H9 (cell line): ENCODE measurements at regions not wholly inside any gene's neighbourhood (a gene's known extent, or its start where the extent isn't known, plus 50 kb on each side); places are given as distances from the start of the nearest gene placed in this dataset.

Experiments
- DNase-seq: peaks from one replicate; pipeline ENCODE4 v3.0.0-alpha.2; 2017
- H2AFZ ChIP-seq: one replicate; pipeline ENCODE4 v1.6.1; 2013; ENCODE audit warnings: mild to moderate bottlenecking, low read length, control low read depth, moderate library complexity
- H2AK5ac ChIP-seq: 2 replicates; pipeline ENCODE4 v1.6.1; 2013; ENCODE audit warnings: low read length, control low read depth, mixed read lengths; ENCODE audit not compliant: insufficient read length
- H2BK120ac ChIP-seq: one replicate; pipeline ENCODE4 v1.6.1; 2013; ENCODE audit warnings: low read depth, mild to moderate bottlenecking, low read length, control low read depth, inconsistent platforms; ENCODE audit not compliant: poor library complexity, severe bottlenecking
- H2BK12ac ChIP-seq: 2 replicates; pipeline ENCODE4 v1.6.1; 2013; ENCODE audit warnings: low read length, control low read depth, mixed read lengths, low read depth; ENCODE audit not compliant: insufficient read length
- H2BK15ac ChIP-seq: 2 replicates; pipeline ENCODE4 v1.6.1; 2013; ENCODE audit warnings: low read depth, low read length, control low read depth
- H2BK20ac ChIP-seq: one replicate; pipeline ENCODE4 v1.6.1; 2013; ENCODE audit warnings: low read depth, mild to moderate bottlenecking, low read length, control low read depth, inconsistent platforms; ENCODE audit not compliant: poor library complexity, severe bottlenecking
- H2BK5ac ChIP-seq: 2 replicates; pipeline ENCODE4 v1.6.1; 2013; ENCODE audit warnings: low read length, control low read depth, mixed read lengths; ENCODE audit not compliant: insufficient read length
- H3K14ac ChIP-seq: 2 replicates; pipeline ENCODE4 v1.6.1; 2013; ENCODE audit warnings: low read length, control low read depth; ENCODE audit not compliant: insufficient read depth
- H3K18ac ChIP-seq: 2 replicates; pipeline ENCODE4 v1.6.1; 2013; ENCODE audit warnings: low read depth, mild to moderate bottlenecking, mixed read lengths, low read length, control low read depth; ENCODE audit not compliant: insufficient read length
- H3K23ac ChIP-seq: 2 replicates; pipeline ENCODE4 v1.6.1; 2013; ENCODE audit warnings: low read length, control low read depth, mixed read lengths, low read depth; ENCODE audit not compliant: insufficient read length
- H3K23me2 ChIP-seq: 2 replicates; pipeline ENCODE4 v1.6.1; 2013; ENCODE audit warnings: low read depth, mild to moderate bottlenecking, mixed read lengths, low read length, control low read depth; ENCODE audit not compliant: insufficient read length, poor library complexity, severe bottlenecking
- H3K27ac ChIP-seq: 2 replicates; pipeline ENCODE4 v1.5.1; 2013; ENCODE audit warnings: low read length, control low read depth, mixed read lengths, low read depth; ENCODE audit not compliant: insufficient read length
- H3K27me3 ChIP-seq: 2 replicates; pipeline ENCODE4 v1.6.1; 2013; ENCODE audit warnings: low read length, control low read depth, inconsistent platforms; ENCODE audit not compliant: insufficient read depth
- H3K4ac ChIP-seq: 2 replicates; pipeline ENCODE4 v1.6.1; 2013; ENCODE audit warnings: low read depth, mild to moderate bottlenecking, control low read depth, inconsistent platforms, low read length, moderate library complexity
- H3K4me1 ChIP-seq: 2 replicates; pipeline ENCODE4 v1.6.1; 2013; ENCODE audit warnings: low read length, control low read depth, inconsistent platforms; ENCODE audit not compliant: insufficient read depth
- H3K4me2 ChIP-seq: 2 replicates; pipeline ENCODE4 v1.6.1; 2013; ENCODE audit warnings: low read length, control low read depth, mixed read lengths; ENCODE audit not compliant: insufficient read length, insufficient read depth
- H3K56ac ChIP-seq: 2 replicates; pipeline ENCODE4 v1.6.1; 2013; ENCODE audit warnings: low read depth, mild to moderate bottlenecking, mixed read lengths, low read length, control low read depth; ENCODE audit not compliant: insufficient read length
- H3K79me1 ChIP-seq: 2 replicates; pipeline ENCODE4 v1.6.1; 2013; ENCODE audit warnings: low read depth, mild to moderate bottlenecking, moderate library complexity, low read length, control low read depth, inconsistent platforms; ENCODE audit not compliant: insufficient read depth, poor library complexity, severe bottlenecking
- H3K79me2 ChIP-seq: 2 replicates; pipeline ENCODE4 v1.6.1; 2013; ENCODE audit warnings: low read length, control low read depth, inconsistent platforms; ENCODE audit not compliant: insufficient read depth
- H3K9ac ChIP-seq: 2 replicates; pipeline ENCODE4 v1.6.1; 2013; ENCODE audit warnings: low read length, control low read depth, mixed read lengths; ENCODE audit not compliant: insufficient read length; ENCODE audit errors: extremely low read depth
- H3K9me3 ChIP-seq: one replicate; pipeline ENCODE4 v1.6.1; 2013; ENCODE audit warnings: low read depth, low read length, inconsistent platforms; ENCODE audit not compliant: control insufficient read depth
- H3T11ph ChIP-seq: one replicate; pipeline ENCODE4 v1.6.1; 2013; ENCODE audit warnings: mild to moderate bottlenecking, low read length, control low read depth, inconsistent platforms
- H4K20me1 ChIP-seq: one replicate; pipeline ENCODE4 v1.6.1; 2013; ENCODE audit not compliant: control insufficient read depth, insufficient read length, insufficient read depth
- H4K5ac ChIP-seq: 2 replicates; pipeline ENCODE4 v1.6.1; 2013; ENCODE audit warnings: low read depth, mild to moderate bottlenecking, mixed read lengths, low read length, control low read depth; ENCODE audit not compliant: insufficient read length
- H4K8ac ChIP-seq: replicated peaks from 2 replicates; pipeline ENCODE4 v1.6.1; 2013; ENCODE audit warnings: low read length, control low read depth, mixed read lengths, low read depth; ENCODE audit not compliant: insufficient read length
- H4K91ac ChIP-seq: 2 replicates; pipeline ENCODE4 v1.6.1; 2013; ENCODE audit warnings: low read depth, mild to moderate bottlenecking, moderate library complexity, mixed read lengths, low read length, control low read depth; ENCODE audit not compliant: insufficient read length
- H3K27ac Mint-ChIP-seq, 3 experiments: 2 replicates in 2 of 3; 3 replicates in 1 of 3; pipeline ENCODE4 v1.8.0; 2020 to 2021; ENCODE audit warnings: mixed read lengths in 3 of 3, mild to moderate bottlenecking in 1 of 3, moderate library complexity in 1 of 3
- H3K27me3 Mint-ChIP-seq: 2 replicates; pipeline ENCODE4 v1.8.0; 2021; ENCODE audit warnings: low read depth, mild to moderate bottlenecking, moderate library complexity, mixed read lengths
- H3K36me3 Mint-ChIP-seq, 3 experiments: 2 replicates in 2 of 3; 3 replicates in 1 of 3; pipeline ENCODE4 v1.8.0; 2020 to 2021; ENCODE audit warnings: low read depth in 3 of 3, mixed read lengths in 3 of 3; ENCODE audit not compliant: insufficient read depth in 1 of 3
- H3K4me1 Mint-ChIP-seq, 2 experiments: 2 replicates each; pipeline ENCODE4 v1.8.0; 2020; ENCODE audit warnings: mixed read lengths in 2 of 2
- H3K4me3 Mint-ChIP-seq, 2 experiments: 2 replicates in 1 of 2; 3 replicates in 1 of 2; pipeline ENCODE4 v1.8.0; 2020 to 2021; ENCODE audit warnings: mild to moderate bottlenecking in 2 of 2, mixed read lengths in 2 of 2, moderate library complexity in 1 of 2
- H3K9me3 Mint-ChIP-seq, 2 experiments: 2 replicates in 1 of 2; 3 replicates in 1 of 2; pipeline ENCODE4 v1.8.0; 2020; ENCODE audit warnings: mild to moderate bottlenecking in 2 of 2, mixed read lengths in 2 of 2, moderate library complexity in 1 of 2
- WGBS: extraction: QIAGEN DNeasy Blood & Tissue Kit; methylation state at CpG from one replicate; pipeline ENCODE4 v1.1.7; 2013; ENCODE audit warnings: missing lambda C conversion rate, low lambda C conversion rate, mixed read lengths; ENCODE audit not compliant: insufficient read length; ENCODE audit errors: extremely low coverage; 5-methylcytosine and 5-hydroxymethylcytosine counted together
- TF ChIP-seq, protein P1 (sequence below): fragments of 200-600 bp; sonication (generic); conservative IDR thresholded peaks from 3 replicates; pipeline ENCODE4 v1.8.0; 2021; ENCODE audit warnings: antibody characterized with exemption, mild to moderate bottlenecking

DNA sequence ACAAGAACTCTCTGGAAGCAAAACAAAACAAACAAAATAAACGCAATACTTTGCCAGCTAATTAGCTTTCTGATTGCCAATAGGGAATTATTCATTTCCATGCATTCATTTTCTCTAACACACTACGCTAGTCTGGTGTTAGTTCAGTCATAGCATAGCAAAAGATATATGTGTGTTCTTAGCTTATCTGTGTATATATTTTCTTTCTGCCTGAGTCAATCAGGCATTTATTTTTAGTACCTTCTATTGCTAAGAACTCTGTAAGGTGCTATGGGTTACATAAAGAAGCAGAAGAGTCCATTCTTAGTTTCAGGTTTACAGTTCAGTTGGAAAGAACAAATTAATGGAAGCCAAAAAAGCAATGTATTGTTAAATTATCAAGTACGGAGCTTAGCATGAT, 490.9 kb downstream of the KLF5 start:
- no peak overlapping the region for H3K4ac ChIP-seq
- H4K5ac ChIP-seq, result no peak overlapping the region
- no peak overlapping the region for H3K56ac ChIP-seq
- H2BK12ac ChIP-seq, result no peak overlapping the region
- Mint-ChIP-seq H3K4me1 (peaks cover 4 to 9% of the 10 kb centered on the region in 2 experiments), H3K4me3 (no peak overlapping the region), H3K36me3 (no peaks in the 10 kb centered on the region; a peak in 1 of 7 replicates), H3K27ac (no peak overlapping the region), H3K9me3 (no peaks in the 10 kb centered on the region), H3K27me3 (no peaks in the 10 kb centered on the region)
- H2AK5ac ChIP-seq, result no peak overlapping the region
- H3K4me2 ChIP-seq, result no peak overlapping the region
- H2AFZ ChIP-seq, result no peak overlapping the region
- H4K8ac ChIP-seq, result no peak overlapping the region
- H2BK15ac ChIP-seq, result no peak overlapping the region
- no peaks in the 10 kb centered on the region for H3K79me2 ChIP-seq
- H3K4me1 ChIP-seq, result peaks cover 3% of the 10 kb centered on the region; the same call in 1 of the 2 replicates
- H3K27ac ChIP-seq, result no peak overlapping the region
- no peaks in the 10 kb centered on the region for H3K23me2 ChIP-seq
- no peak overlapping the region for H2BK120ac ChIP-seq
- H4K20me1 ChIP-seq, result no peaks in the 10 kb centered on the region
- no peaks in the 10 kb centered on the region for H3K9me3 ChIP-seq
- H2BK20ac ChIP-seq, result no peak overlapping the region
- H2BK5ac ChIP-seq, result no peak overlapping the region
- no peaks in the 10 kb centered on the region for H3K79me1 ChIP-seq
- no peak overlapping the region for H3K18ac ChIP-seq
- H3K14ac ChIP-seq, result no peak overlapping the region
- H4K91ac ChIP-seq, result no peak overlapping the region
- no peak for DNase-seq
- WGBS, result no CpG with 5 or more reads among the region's 3 CpGs
- no peak overlapping the region for H3K23ac ChIP-seq
- no peak overlapping the region for H3T11ph ChIP-seq
- no peak overlapping the region for H3K9ac ChIP-seq
- no peaks in the 10 kb centered on the region; the same call in 1 of the 2 replicates for H3K27me3 ChIP-seq
- TF ChIP-seq, protein P1, sequence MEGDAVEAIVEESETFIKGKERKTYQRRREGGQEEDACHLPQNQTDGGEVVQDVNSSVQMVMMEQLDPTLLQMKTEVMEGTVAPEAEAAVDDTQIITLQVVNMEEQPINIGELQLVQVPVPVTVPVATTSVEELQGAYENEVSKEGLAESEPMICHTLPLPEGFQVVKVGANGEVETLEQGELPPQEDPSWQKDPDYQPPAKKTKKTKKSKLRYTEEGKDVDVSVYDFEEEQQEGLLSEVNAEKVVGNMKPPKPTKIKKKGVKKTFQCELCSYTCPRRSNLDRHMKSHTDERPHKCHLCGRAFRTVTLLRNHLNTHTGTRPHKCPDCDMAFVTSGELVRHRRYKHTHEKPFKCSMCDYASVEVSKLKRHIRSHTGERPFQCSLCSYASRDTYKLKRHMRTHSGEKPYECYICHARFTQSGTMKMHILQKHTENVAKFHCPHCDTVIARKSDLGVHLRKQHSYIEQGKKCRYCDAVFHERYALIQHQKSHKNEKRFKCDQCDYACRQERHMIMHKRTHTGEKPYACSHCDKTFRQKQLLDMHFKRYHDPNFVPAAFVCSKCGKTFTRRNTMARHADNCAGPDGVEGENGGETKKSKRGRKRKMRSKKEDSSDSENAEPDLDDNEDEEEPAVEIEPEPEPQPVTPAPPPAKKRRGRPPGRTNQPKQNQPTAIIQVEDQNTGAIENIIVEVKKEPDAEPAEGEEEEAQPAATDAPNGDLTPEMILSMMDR, result no peak
